Activated naive CD8-positive, alpha-beta T cell treated with anti-CD3 and anti-CD28 coated beads for 36 hours (primary cell): ENCODE measurements at regions not wholly inside any gene's neighbourhood (a gene's known extent, or its start where the extent isn't known, plus 50 kb on each side); places are given as distances from the start of the nearest gene placed in this dataset.
"Not testable (repeated sequence)": the region's sequence is repeated elsewhere in the genome, so short reads cannot be mapped to it uniquely, and the experiment has no call there.

Experiments used
- DNase-seq: peaks from one replicate; pipeline ENCODE4 v3.0.0; 2021
- H3K27ac Mint-ChIP-seq: one replicate; pipeline ENCODE4 v1.8.0; 2022; ENCODE audit warnings: mild to moderate bottlenecking, moderate library complexity, mixed read lengths
- H3K27me3 Mint-ChIP-seq: one replicate; pipeline ENCODE4 v1.8.0; 2022; ENCODE audit warnings: mild to moderate bottlenecking, mixed read lengths
- H3K36me3 Mint-ChIP-seq: one replicate; pipeline ENCODE4 v1.8.0; 2021; ENCODE audit warnings: mild to moderate bottlenecking, mixed read lengths
- H3K4me1 Mint-ChIP-seq: one replicate; pipeline ENCODE4 v1.8.0; 2021; ENCODE audit warnings: mixed read lengths
- H3K4me3 Mint-ChIP-seq: one replicate; pipeline ENCODE4 v1.8.0; 2022; ENCODE audit warnings: mild to moderate bottlenecking, moderate library complexity, mixed read lengths
- H3K9me3 Mint-ChIP-seq: one replicate; pipeline ENCODE4 v1.8.0; 2022; ENCODE audit warnings: mixed read lengths

- H3K4me1 Mint-ChIP-seq, result no peaks in the 10 kb centered on the region
- H3K36me3 Mint-ChIP-seq, result no peaks in the 10 kb centered on the region
- H3K9me3 Mint-ChIP-seq, result no peaks in the 10 kb centered on the region
- H3K4me3 Mint-ChIP-seq, result no peak overlapping the region
- no peak overlapping the region for H3K27ac Mint-ChIP-seq
- no peak for DNase-seq
- peaks cover 5% of the 10 kb centered on the region for H3K27me3 Mint-ChIP-seq
Observed at GRCh38 chr2:188028739-188029138, 262.9 kb upstream of the GULP1 start.

GRCh38 chr2:188032306-188032705, 259.4 kb upstream of the GULP1 start:
- no peak overlapping the region for H3K27ac Mint-ChIP-seq
- no peaks in the 10 kb centered on the region for H3K36me3 Mint-ChIP-seq
- no peaks in the 10 kb centered on the region for H3K9me3 Mint-ChIP-seq
- H3K4me1 Mint-ChIP-seq, result no peaks in the 10 kb centered on the region
- no peak for DNase-seq
- H3K27me3 Mint-ChIP-seq, result peaks cover 9% of the 10 kb centered on the region
- no peak overlapping the region for H3K4me3 Mint-ChIP-seq

GRCh38 chr2:188032786-188033185, 258.9 kb upstream of the GULP1 start:
- H3K27ac Mint-ChIP-seq, result no peak overlapping the region
- DNase-seq, result no peak
- peaks cover 9% of the 10 kb centered on the region for H3K27me3 Mint-ChIP-seq
- H3K4me1 Mint-ChIP-seq, result no peaks in the 10 kb centered on the region
- H3K9me3 Mint-ChIP-seq, result no peaks in the 10 kb centered on the region
- no peaks in the 10 kb centered on the region for H3K36me3 Mint-ChIP-seq
- no peak overlapping the region for H3K4me3 Mint-ChIP-seq

DNA sequence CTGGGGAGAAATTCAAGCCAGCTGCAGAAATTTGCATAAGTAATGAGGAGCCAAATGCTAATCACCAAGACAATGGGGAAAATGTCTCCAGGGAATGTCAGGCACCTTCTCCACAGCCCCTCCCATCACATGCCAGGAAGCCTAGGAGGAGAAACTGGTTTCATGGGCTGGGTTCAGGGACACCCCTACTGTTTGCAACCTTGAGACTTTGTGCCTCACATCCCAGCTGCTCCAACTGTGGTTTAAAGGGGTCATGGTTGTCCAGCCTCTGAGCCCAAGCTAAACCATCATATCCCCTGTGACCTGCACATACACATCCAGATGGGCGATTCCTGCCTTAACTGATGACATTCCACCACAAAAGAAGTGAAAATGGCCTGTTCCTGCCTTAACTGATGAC, 258.4 kb upstream of the GULP1 start:
- not testable (repeated sequence) for H3K27me3 Mint-ChIP-seq, H3K9me3 Mint-ChIP-seq, DNase-seq, H3K27ac Mint-ChIP-seq, H3K36me3 Mint-ChIP-seq, H3K4me3 Mint-ChIP-seq, H3K4me1 Mint-ChIP-seq

- not testable (repeated sequence) for H3K9me3 Mint-ChIP-seq, DNase-seq, H3K27ac Mint-ChIP-seq, H3K4me1 Mint-ChIP-seq, H3K27me3 Mint-ChIP-seq, H3K36me3 Mint-ChIP-seq, H3K4me3 Mint-ChIP-seq
Observed at GRCh38 chr2:188034102-188034501, 257.6 kb upstream of the GULP1 start.

DNA sequence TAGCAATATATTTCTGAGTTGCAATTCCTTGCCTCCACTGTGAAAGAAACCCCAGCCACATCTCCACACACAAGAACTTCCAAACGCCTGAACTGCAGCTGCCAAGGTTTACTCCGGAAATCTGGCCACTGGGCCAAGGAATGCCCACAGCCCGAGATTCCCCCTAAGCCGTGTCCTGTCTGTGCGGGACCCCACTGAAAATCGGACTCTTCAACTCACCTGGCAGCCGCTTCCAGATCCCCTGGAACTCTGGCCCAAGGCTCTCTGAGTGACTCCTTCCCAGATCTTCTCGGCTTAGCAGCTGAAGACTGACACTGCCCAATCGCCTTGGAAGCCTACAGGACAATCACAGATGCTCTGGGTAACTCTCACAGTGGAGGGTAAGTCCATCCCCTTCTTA, 256.3 kb upstream of the GULP1 start:
- H3K27me3 Mint-ChIP-seq, H3K36me3 Mint-ChIP-seq, H3K27ac Mint-ChIP-seq, H3K9me3 Mint-ChIP-seq, H3K4me3 Mint-ChIP-seq, H3K4me1 Mint-ChIP-seq, DNase-seq: not testable (repeated sequence)

DNA sequence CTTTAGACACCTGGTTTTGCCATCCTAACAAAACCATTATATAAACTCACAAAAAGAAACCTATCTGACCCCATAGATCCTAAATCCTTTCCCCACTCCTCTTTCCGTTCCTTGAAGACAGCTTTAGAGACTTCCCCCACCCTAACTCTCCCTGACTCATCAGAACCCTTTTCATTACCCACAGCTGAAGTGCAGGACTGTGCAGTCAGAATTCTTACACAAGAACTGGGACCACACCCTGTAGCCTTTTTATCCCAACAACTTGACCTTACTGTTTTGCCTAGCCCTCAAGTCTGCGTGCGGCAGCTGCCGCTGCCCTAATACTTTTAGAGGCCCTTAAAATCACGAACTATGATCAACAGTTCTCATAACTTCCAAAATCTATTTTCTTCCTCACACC, 254.9 kb upstream of the GULP1 start:
- not testable (repeated sequence) for H3K9me3 Mint-ChIP-seq, H3K4me3 Mint-ChIP-seq, H3K4me1 Mint-ChIP-seq, DNase-seq, H3K27ac Mint-ChIP-seq, H3K27me3 Mint-ChIP-seq, H3K36me3 Mint-ChIP-seq

- Mint-ChIP-seq H3K9me3 (peaks cover 3% of the 10 kb centered on the region), H3K4me1 (no peaks in the 10 kb centered on the region), H3K27ac (no peak overlapping the region), H3K36me3 (no peaks in the 10 kb centered on the region), H3K4me3 (no peak overlapping the region), H3K27me3 (no peaks in the 10 kb centered on the region)
- no peak for DNase-seq
Observed at GRCh38 chr2:188039307-188039706, 252.4 kb upstream of the GULP1 start.

- DNase-seq, result no peak
- H3K36me3 Mint-ChIP-seq, result no peaks in the 10 kb centered on the region
- H3K27ac Mint-ChIP-seq, result no peak overlapping the region
- no peaks in the 10 kb centered on the region for H3K27me3 Mint-ChIP-seq
- no peak overlapping the region for H3K4me3 Mint-ChIP-seq
- H3K4me1 Mint-ChIP-seq, result no peaks in the 10 kb centered on the region
- peaks cover 3% of the 10 kb centered on the region for H3K9me3 Mint-ChIP-seq
Observed at GRCh38 chr2:188042412-188042811, 249.3 kb upstream of the GULP1 start.

- no peak overlapping the region for H3K4me3 Mint-ChIP-seq
- no peak for DNase-seq
- H3K4me1 Mint-ChIP-seq, result no peaks in the 10 kb centered on the region
- no peak overlapping the region for H3K27ac Mint-ChIP-seq
- H3K9me3 Mint-ChIP-seq, result peaks cover 3% of the 10 kb centered on the region
- H3K27me3 Mint-ChIP-seq, result no peaks in the 10 kb centered on the region
- H3K36me3 Mint-ChIP-seq, result no peaks in the 10 kb centered on the region
Observed at GRCh38 chr2:188045016-188045415, 246.7 kb upstream of the GULP1 start.

DNA sequence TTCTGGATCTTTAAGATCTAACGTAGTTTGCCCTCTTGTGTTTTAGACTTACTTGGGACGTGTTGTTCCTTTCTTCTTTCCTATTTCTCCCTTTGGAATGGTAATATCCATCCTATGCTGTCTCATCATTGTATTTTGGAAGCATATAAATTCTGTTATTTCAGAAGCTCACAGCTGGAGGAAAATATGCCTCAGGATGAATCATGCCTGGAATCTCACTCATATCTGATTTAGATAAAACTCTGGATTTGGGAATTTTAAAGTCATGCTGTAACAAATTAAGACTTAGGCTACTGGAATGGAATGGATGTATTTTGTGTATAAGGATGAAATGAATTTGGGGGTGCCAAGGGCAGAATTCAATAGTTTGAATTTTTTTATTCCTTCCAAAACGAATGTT, 245.2 kb upstream of the GULP1 start:
- no peak for DNase-seq
- Mint-ChIP-seq H3K4me1 (no peaks in the 10 kb centered on the region), H3K36me3 (no peaks in the 10 kb centered on the region), H3K27ac (no peak overlapping the region), H3K4me3 (no peak overlapping the region), H3K9me3 (peaks cover 3% of the 10 kb centered on the region), H3K27me3 (no peaks in the 10 kb centered on the region)

GRCh38 chr2:188047735-188048134, 243.9 kb upstream of the GULP1 start:
- H3K36me3 Mint-ChIP-seq, result no peaks in the 10 kb centered on the region
- no peaks in the 10 kb centered on the region for H3K4me1 Mint-ChIP-seq
- H3K4me3 Mint-ChIP-seq, result no peak overlapping the region
- H3K9me3 Mint-ChIP-seq, result peaks cover 3% of the 10 kb centered on the region
- no peaks in the 10 kb centered on the region for H3K27me3 Mint-ChIP-seq
- no peak overlapping the region for H3K27ac Mint-ChIP-seq
- no peak for DNase-seq

DNA sequence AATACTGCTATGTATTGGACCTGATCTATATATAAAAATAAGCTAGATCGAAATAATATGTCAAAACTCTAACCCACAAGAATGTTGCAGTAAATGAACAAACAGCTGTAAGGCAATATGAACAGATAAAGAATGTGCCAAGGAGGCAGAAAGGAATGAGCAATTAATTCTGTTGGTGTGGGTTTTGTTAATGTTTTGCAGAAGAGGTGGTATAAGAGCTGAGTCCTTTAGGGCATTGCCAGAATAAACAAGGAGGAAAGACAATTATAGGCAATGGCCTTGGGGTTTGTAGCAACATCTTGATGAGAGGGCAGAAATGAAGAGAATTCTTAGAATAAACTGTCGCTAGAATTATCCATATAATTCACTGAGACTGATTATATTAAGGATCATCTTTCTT, 240.9 kb upstream of the GULP1 start:
- Mint-ChIP-seq H3K4me3 (no peak overlapping the region), H3K9me3 (no peaks in the 10 kb centered on the region), H3K36me3 (no peaks in the 10 kb centered on the region)

GRCh38 chr2:188051706-188052105, 240.0 kb upstream of the GULP1 start:
- Mint-ChIP-seq H3K4me3 (no peak overlapping the region), H3K36me3 (no peaks in the 10 kb centered on the region), H3K9me3 (no peaks in the 10 kb centered on the region), H3K4me1 (no peaks in the 10 kb centered on the region), H3K27ac (no peak overlapping the region), H3K27me3 (no peaks in the 10 kb centered on the region)
- DNase-seq, result no peak

More for the DNA sequence above, 240.9 kb upstream of the GULP1 start:
- H3K4me1 Mint-ChIP-seq, result no peaks in the 10 kb centered on the region
- H3K27ac Mint-ChIP-seq, result no peak overlapping the region
- no peaks in the 10 kb centered on the region for H3K27me3 Mint-ChIP-seq
- DNase-seq, result no peak

DNA sequence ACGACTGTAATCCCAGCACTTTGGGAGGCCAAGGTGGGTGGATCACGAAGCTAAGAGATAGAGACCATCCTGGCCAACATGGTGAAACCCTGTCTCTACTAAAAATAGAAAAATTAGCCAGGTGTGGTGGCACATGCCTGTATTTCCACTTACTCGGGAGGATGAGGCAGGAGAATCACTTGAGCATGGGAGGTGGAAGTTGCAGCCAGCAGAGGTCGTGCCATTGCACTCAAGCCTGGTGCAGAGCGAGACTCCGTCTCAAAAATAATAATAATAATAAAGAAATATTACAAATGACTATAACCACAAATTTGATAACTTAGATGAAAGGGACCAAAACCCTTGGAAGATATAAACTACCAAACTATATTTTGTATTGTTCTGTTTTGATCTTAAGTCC, 226.3 kb upstream of the GULP1 start:
- Mint-ChIP-seq H3K4me3 (no peak overlapping the region), H3K27me3 (no peaks in the 10 kb centered on the region), H3K9me3 (no peaks in the 10 kb centered on the region), H3K27ac (no peak overlapping the region), H3K4me1 (no peaks in the 10 kb centered on the region), H3K36me3 (no peaks in the 10 kb centered on the region)
- no peak for DNase-seq

DNA sequence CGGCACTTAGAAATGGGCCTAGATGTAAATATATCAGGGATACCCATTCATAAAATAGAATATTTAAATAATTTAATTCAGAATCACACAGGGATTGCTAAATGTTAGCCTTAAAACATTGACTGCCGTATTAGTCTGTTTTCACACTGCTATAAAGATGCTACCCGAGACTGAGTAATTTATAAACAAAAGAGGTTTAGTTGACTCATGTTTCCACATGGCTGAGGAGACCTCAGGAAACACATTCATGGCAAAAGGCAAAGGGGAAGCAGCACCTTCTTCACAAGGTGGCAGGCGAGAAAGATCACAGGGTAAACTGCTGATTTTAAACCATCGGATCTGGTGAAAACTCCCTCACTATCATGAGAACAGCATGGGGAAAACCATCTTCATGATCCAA, 223.6 kb upstream of the GULP1 start:
- Mint-ChIP-seq H3K27me3 (no peaks in the 10 kb centered on the region), H3K27ac (no peak overlapping the region), H3K36me3 (no peaks in the 10 kb centered on the region), H3K4me3 (no peak overlapping the region), H3K4me1 (no peaks in the 10 kb centered on the region), H3K9me3 (peaks cover 2% of the 10 kb centered on the region)
- DNase-seq, result no peak
